AG04450 (cell line): ENCODE measurements at regions not wholly inside any gene's neighbourhood (a gene's known extent, or its start where the extent isn't known, plus 50 kb on each side); places are given as distances from the start of the nearest gene placed in this dataset.

Experiments
- CTCF ChIA-PET: fragments of 300-600, 350-600 bp; formaldehyde crosslinking; extraction: SDS; loops from one replicate; lab custom pipeline; 2022; ENCODE audit warnings: antibody characterized with exemption, inconsistent platforms; lab: Charles Lee
- POLR2A ChIA-PET: fragments of 350-600 bp; formaldehyde crosslinking; extraction: SDS; loops from one replicate; lab custom pipeline; 2021; ENCODE audit warnings: antibody characterized with exemption, inconsistent platforms; lab: Yijun Ruan, JAX
- DNase-seq: peaks from one replicate; pipeline ENCODE4 v3.0.0-alpha.2; 2011; ENCODE audit warnings: low read depth, low spot score
- H3K27ac ChIP-seq: one replicate; pipeline ENCODE4 v1.5.1; 2012; ENCODE audit warnings: low read depth, low read length, control low read depth
- H3K27me3 ChIP-seq: one replicate; pipeline ENCODE4 v1.6.0; 2012; ENCODE audit warnings: low read length; ENCODE audit not compliant: control insufficient read depth, insufficient read depth
- H3K4me3 ChIP-seq: 2 replicates; pipeline ENCODE4 v1.5.1; 2011; ENCODE audit warnings: mild to moderate bottlenecking, low read depth, low read length, control low read depth
- H3K9me3 ChIP-seq: 2 replicates; pipeline ENCODE4 v1.5.1; 2012; ENCODE audit warnings: low read length; ENCODE audit not compliant: control insufficient read depth, insufficient read depth
- CTCF ChIP-seq: IDR thresholded peaks from 2 replicates; pipeline ENCODE4 v1.5.1; 2011; ENCODE audit warnings: low read depth, low read length, control low read depth, inconsistent platforms

DNA sequence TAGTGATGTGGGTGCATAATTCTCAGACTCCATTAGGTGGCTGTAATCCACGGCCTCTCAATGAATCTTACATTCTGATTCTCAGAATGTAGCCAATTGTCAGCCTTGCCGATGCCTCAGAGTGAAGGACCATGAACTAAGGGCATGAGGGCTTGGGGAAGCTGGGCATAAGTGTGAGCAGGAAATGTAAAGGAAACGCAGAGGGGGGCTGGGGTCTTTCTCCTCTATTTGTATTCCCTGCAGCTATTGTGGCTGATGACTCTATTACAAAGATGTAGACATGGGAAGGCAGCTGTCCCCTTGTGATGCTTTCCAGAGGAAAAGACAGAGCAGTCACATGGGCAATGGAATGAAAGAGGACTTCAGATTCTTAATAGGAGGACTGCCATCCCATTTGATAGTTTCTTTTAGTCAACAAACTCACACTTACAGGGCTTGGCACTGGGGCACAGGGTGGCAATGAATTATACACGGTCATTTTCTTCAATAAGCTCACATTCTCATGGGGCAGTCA is 353.2 kb upstream of the PKDCC start:
- DNase-seq: no peak
- no peak for TF ChIP-seq CTCF
- H3K4me3 ChIP-seq: no peak overlapping the region
- no peaks in the 10 kb centered on the region for H3K9me3 ChIP-seq
- no peaks in the 10 kb centered on the region for H3K27me3 ChIP-seq
- CTCF ChIA-PET: no interaction called here
- H3K27ac ChIP-seq: no peak overlapping the region
- POLR2A ChIA-PET: no interaction called here

DNA sequence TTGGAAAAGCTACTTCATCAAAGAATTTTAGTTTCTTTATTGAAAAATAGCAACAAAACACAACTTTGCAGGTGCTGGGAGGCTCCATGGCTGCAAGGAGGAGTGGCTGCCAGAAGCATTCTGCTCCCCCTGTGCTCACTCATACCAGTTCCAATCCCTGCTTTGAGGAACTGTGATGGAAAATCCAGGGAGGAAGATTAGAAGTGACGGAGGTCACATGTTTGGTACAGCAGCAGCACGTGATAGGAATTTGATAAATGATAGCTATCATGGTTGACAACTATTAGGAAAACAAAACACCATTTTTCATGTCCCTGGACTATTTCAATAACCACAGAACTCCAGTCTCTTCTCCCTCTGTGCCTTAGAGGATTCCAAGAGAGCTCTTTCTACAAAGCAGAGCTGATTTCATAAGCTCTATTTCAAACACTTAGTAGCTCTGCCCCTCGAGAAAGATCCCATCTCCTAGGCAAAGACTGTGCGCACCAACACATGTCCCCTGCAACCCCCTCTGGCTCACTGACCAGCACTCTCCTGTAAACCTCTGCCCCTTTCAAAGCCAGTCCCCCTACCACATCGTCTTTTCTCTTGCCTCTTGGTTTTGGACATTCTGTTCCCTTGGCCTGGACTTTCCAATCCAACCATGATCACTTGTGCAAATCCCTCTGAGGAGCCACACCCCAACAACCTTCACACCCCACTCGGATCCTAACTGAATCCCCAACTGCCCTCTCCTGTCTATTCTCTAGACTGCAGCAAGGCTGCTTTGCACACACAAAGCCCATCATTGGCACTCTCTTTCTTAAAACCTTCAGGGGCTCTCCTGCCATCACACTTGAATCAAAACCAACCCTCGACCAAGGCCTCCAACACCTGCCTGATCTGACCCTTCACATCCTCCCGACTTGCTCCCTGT is 352.4 kb upstream of the PKDCC start:
- Histone ChIP-seq H3K4me3 (no peak overlapping the region), H3K9me3 (no peaks in the 10 kb centered on the region), H3K27me3 (no peaks in the 10 kb centered on the region), H3K27ac (no peak overlapping the region)
- CTCF ChIA-PET: no interaction called here
- POLR2A ChIA-PET: no interaction called here
- no peak for DNase-seq
- no peak for TF ChIP-seq CTCF

GRCh38 chr2:41697389-41697788 is 350.4 kb upstream of the PKDCC start:
- Histone ChIP-seq H3K9me3 (no peaks in the 10 kb centered on the region), H3K27ac (no peak overlapping the region), H3K27me3 (no peaks in the 10 kb centered on the region), H3K4me3 (no peak overlapping the region)
- DNase-seq: no peak
- TF ChIP-seq CTCF: no peak
- ChIA-PET POLR2A (no interaction called here), CTCF (interaction anchor here (1.7 kb wide), 1 partner anchor 1784 kb away, joined by 5 read pairs; no protein-coding TSS in a partner anchor)

- CTCF ChIA-PET: interaction anchor here (0.5 to 2.1 kb wide), 9 partner anchors 9 to 1929 kb away, joined by 3 to 8 read pairs (median 4); no protein-coding TSS in a partner anchor
These were observed 349.0 kb upstream of the PKDCC start for GRCh38 chr2:41698678-41699422.

More at GRCh38 chr2:41698678-41699422, 349.0 kb upstream of the PKDCC start:
- Histone ChIP-seq H3K27ac (no peak overlapping the region), H3K9me3 (no peaks in the 10 kb centered on the region), H3K27me3 (no peaks in the 10 kb centered on the region), H3K4me3 (no peak overlapping the region)
- no peak for DNase-seq
- POLR2A ChIA-PET: no interaction called here
- TF ChIP-seq CTCF: peak; percentile 66
